GM23338 (cell line): ENCODE measurements at regions not wholly inside any gene's neighbourhood (a gene's known extent, or its start where the extent isn't known, plus 50 kb on each side); places are given as distances from the start of the nearest gene placed in this dataset.

Source experiments
- ATAC-seq: fragments of 200-7000 bp; cut with Tn5 transposase; 3 replicates; pipeline ENCODE4 v1.9.1; 2020
- DNase-seq: peaks from one replicate; pipeline ENCODE4 v3.0.0-alpha.2; 2015; ENCODE audit warnings: low spot score
- H2AFZ ChIP-seq: fragments of 200-600 bp; sonication (generic); 2 replicates; pipeline ENCODE4 v1.8.0; 2016; ENCODE audit warnings: antibody characterized with exemption, mild to moderate bottlenecking, moderate library complexity
- H3F3A ChIP-seq: fragments of 200-600 bp; sonication (generic); replicated peaks from 2 replicates; pipeline ENCODE4 v1.8.0; 2017; ENCODE audit warnings: antibody characterized with exemption, mixed run types, low read depth
- H3K27ac ChIP-seq: fragments of 200-600 bp; sonication (generic); 2 replicates; pipeline ENCODE4 v1.6.1; 2016; ENCODE audit warnings: low read depth
- H3K27me3 ChIP-seq: fragments of 200-600 bp; sonication (generic); 2 replicates; pipeline ENCODE4 v1.8.0; 2016; ENCODE audit warnings: mild to moderate bottlenecking, mixed run types, moderate library complexity; ENCODE audit not compliant: insufficient read depth
- H3K36me3 ChIP-seq: fragments of 200-600 bp; sonication (generic); 2 replicates; pipeline ENCODE4 v1.8.0; 2016; ENCODE audit warnings: mild to moderate bottlenecking; ENCODE audit not compliant: insufficient read depth
- H3K4me1 ChIP-seq: fragments of 200-600 bp; sonication (generic); 2 replicates; pipeline ENCODE4 v1.8.0; 2016; ENCODE audit warnings: mild to moderate bottlenecking, moderate library complexity; ENCODE audit not compliant: insufficient read depth
- H3K4me2 ChIP-seq: fragments of 200-600 bp; sonication (generic); 2 replicates; pipeline ENCODE4 v1.7.1; 2017; ENCODE audit warnings: mixed run types
- H3K4me3 ChIP-seq: fragments of 200-600 bp; sonication (generic); 2 replicates; pipeline ENCODE4 v1.6.1; 2016; ENCODE audit warnings: mixed run types
- H3K79me2 ChIP-seq: fragments of 200-600 bp; sonication (generic); replicated peaks from 2 replicates; pipeline ENCODE4 v1.8.0; 2017; ENCODE audit warnings: mild to moderate bottlenecking; ENCODE audit not compliant: insufficient read depth
- H3K9me2 ChIP-seq: fragments of 200-600 bp; sonication (generic); 2 replicates; pipeline ENCODE4 v1.8.0; 2017; ENCODE audit not compliant: insufficient read depth
- H4K20me1 ChIP-seq: fragments of 200-600 bp; sonication (generic); replicated peaks from 2 replicates; pipeline ENCODE4 v1.8.0; 2017; ENCODE audit warnings: mild to moderate bottlenecking; ENCODE audit not compliant: insufficient read depth
- H3K27ac Mint-ChIP-seq: 2 replicates; pipeline ENCODE4 v1.8.0; 2020; ENCODE audit warnings: inconsistent platforms, mild to moderate bottlenecking, moderate library complexity, mixed read lengths
- H3K27me3 Mint-ChIP-seq: 3 replicates; pipeline ENCODE4 v1.8.0; 2022; ENCODE audit warnings: low read depth, mild to moderate bottlenecking, moderate library complexity, mixed read lengths, inconsistent platforms; ENCODE audit not compliant: insufficient read depth, poor library complexity
- H3K36me3 Mint-ChIP-seq: 3 replicates; pipeline ENCODE4 v1.8.0; 2021; ENCODE audit warnings: low read depth, mild to moderate bottlenecking, inconsistent platforms, moderate library complexity, mixed read lengths
- H3K4me1 Mint-ChIP-seq: 3 replicates; pipeline ENCODE4 v1.8.0; 2020; ENCODE audit warnings: mild to moderate bottlenecking, inconsistent platforms, mixed read lengths
- H3K4me3 Mint-ChIP-seq: 3 replicates; pipeline ENCODE4 v1.8.0; 2021; ENCODE audit warnings: moderate library complexity, mild to moderate bottlenecking, inconsistent platforms, mixed read lengths
- H3K9me3 Mint-ChIP-seq: 3 replicates; pipeline ENCODE4 v1.8.0; 2020; ENCODE audit warnings: moderate library complexity, mild to moderate bottlenecking, inconsistent platforms, mixed read lengths
- CREB1 ChIP-seq: fragments of 250-450 bp; sonication (Bioruptor Pico); IDR thresholded peaks from 2 replicates; pipeline ENCODE4 v1.5.0; 2020; ENCODE audit warnings: low read depth, mild to moderate bottlenecking, moderate library complexity
- JUNB ChIP-seq: IDR thresholded peaks from one replicate; pipeline ENCODE4 v1.6.1; 2016; ENCODE audit warnings: antibody characterized with exemption; ENCODE audit not compliant: unreplicated experiment
- NANOG ChIP-seq: IDR thresholded peaks from 2 replicates; pipeline ENCODE4 v1.6.1; 2016; ENCODE audit warnings: antibody characterized with exemption, borderline replicate concordance
- POLR2AphosphoS5 ChIP-seq: IDR thresholded peaks from 2 replicates; pipeline ENCODE4 v1.6.1; 2016; ENCODE audit warnings: antibody characterized with exemption, low read depth
- STAT1 ChIP-seq: IDR thresholded peaks from one replicate; pipeline ENCODE4 v1.6.1; 2016; ENCODE audit warnings: antibody characterized with exemption; ENCODE audit not compliant: unreplicated experiment
- ZNF114 ChIP-seq: fragments of 250-450 bp; sonication (Bioruptor Pico); IDR thresholded peaks from 2 replicates; pipeline ENCODE4 v1.5.0; 2020; ENCODE audit warnings: mild to moderate bottlenecking, moderate library complexity
- ZNF462 ChIP-seq: fragments of 250-450 bp; sonication (Bioruptor Pico); IDR thresholded peaks from 2 replicates; pipeline ENCODE4 v1.5.0; 2020; ENCODE audit warnings: mild to moderate bottlenecking, moderate library complexity

- TF ChIP-seq ZNF462 (CRISPR knock-in tag) (no peak), JUNB (no peak)
Observed at GRCh38 chr16:64841071-64841470, 280.8 kb downstream of the CDH11 start (continued).

GRCh38 chr16:64830653-64831052 lies 291.2 kb downstream of the CDH11 start:
- H3K4me2 ChIP-seq: no peak overlapping the region
- Mint-ChIP-seq H3K4me1 (no peaks in the 10 kb centered on the region), H3K9me3 (peaks cover 30% of the 10 kb centered on the region)

More at GRCh38 chr16:64830653-64831052, 291.2 kb downstream of the CDH11 start:
- Mint-ChIP-seq H3K27ac (no peak overlapping the region), H3K4me3 (no peak overlapping the region), H3K36me3 (peaks cover 24% of the 10 kb centered on the region; the same call in 2 of the 3 replicates), H3K27me3 (peaks cover 8% of the 10 kb centered on the region)
- H4K20me1 ChIP-seq: no peaks in the 10 kb centered on the region
- ATAC-seq (no peak), DNase-seq (no peak)
- no peak for TF ChIP-seq STAT1
- TF ChIP-seq ZNF114 (CRISPR knock-in tag): no peak
- TF ChIP-seq POLR2AphosphoS5: no peak
- TF ChIP-seq ZNF462 (CRISPR knock-in tag): no peak
- TF ChIP-seq NANOG: no peak
- no peak for TF ChIP-seq CREB1 (CRISPR knock-in tag)
- no peak overlapping the region for H3K27ac ChIP-seq
- no peaks in the 10 kb centered on the region for H3K79me2 ChIP-seq
- H3K4me1 ChIP-seq: no peaks in the 10 kb centered on the region
- H3K27me3 ChIP-seq: no peaks in the 10 kb centered on the region
- H3K36me3 ChIP-seq: no peaks in the 10 kb centered on the region; the same call in 1 of the 2 replicates
- no peaks in the 10 kb centered on the region for H3F3A ChIP-seq
- 0 out of 2 replicates have a peak, but pooled peaks cover 3% of the 10 kb centered on the region for H3K9me2 ChIP-seq
- no peak overlapping the region for H3K4me3 ChIP-seq
- no peak overlapping the region for H2AFZ ChIP-seq
